Neural crest cell (in vitro differentiated cells): ENCODE measurements at regions not wholly inside any gene's neighbourhood (a gene's known extent, or its start where the extent isn't known, plus 50 kb on each side); places are given as distances from the start of the nearest gene placed in this dataset.

ENCODE experiments used
- DNase-seq: peaks from one replicate; pipeline ENCODE4 v3.0.0; 2021; ENCODE audit warnings: low read depth, mixed read lengths, low spot score
- H3K27ac Mint-ChIP-seq: one replicate; pipeline ENCODE4 v1.8.0; 2021; ENCODE audit warnings: mild to moderate bottlenecking, mixed read lengths; ENCODE audit not compliant: unreplicated experiment
- H3K27me3 Mint-ChIP-seq: 2 replicates; pipeline ENCODE4 v1.8.0; 2021; ENCODE audit warnings: low read depth, mild to moderate bottlenecking, mixed read lengths
- H3K36me3 Mint-ChIP-seq: 2 replicates; pipeline ENCODE4 v1.8.0; 2021; ENCODE audit warnings: low read depth, mild to moderate bottlenecking, mixed read lengths
- H3K4me1 Mint-ChIP-seq: 2 replicates; pipeline ENCODE4 v1.8.0; 2021; ENCODE audit warnings: mixed read lengths
- H3K4me3 Mint-ChIP-seq: one replicate; pipeline ENCODE4 v1.8.0; 2021; ENCODE audit warnings: mild to moderate bottlenecking, mixed read lengths
- H3K9me3 Mint-ChIP-seq: 2 replicates; pipeline ENCODE4 v1.8.0; 2021; ENCODE audit warnings: mixed read lengths
- TF ChIP-seq, protein P1 (sequence below): fragments of 200-600 bp; sonication (generic); conservative IDR thresholded peaks from 2 replicates; pipeline ENCODE4 v1.5.0; 2021; ENCODE audit warnings: antibody characterized with exemption, mild to moderate bottlenecking

DNA sequence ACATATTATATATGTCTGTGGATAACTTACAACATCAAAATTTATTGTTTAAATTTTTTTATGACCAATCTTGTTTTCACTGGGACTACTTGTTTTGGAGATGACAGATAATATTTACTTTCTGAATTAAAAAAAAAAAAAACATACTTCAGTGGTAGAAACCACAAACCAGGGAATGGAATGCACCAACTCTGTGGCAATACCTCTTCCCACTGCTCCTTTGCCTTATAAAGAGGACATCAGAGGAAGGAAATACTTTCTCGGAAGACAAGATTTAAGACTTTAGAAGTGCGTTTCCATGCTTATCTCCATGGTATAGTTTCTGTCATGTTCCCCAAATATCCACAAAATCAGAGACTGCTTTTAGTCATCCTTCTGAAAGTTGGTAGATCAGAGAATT, 1241.1 kb upstream of the EYS start:
- Mint-ChIP-seq H3K4me1 (no peaks in the 10 kb centered on the region), H3K27me3 (no peaks in the 10 kb centered on the region), H3K9me3 (peaks cover 4% of the 10 kb centered on the region), H3K27ac (no peak overlapping the region), H3K36me3 (no peaks in the 10 kb centered on the region), H3K4me3 (no peak overlapping the region)
- DNase-seq = no peak
- TF ChIP-seq, protein P1, sequence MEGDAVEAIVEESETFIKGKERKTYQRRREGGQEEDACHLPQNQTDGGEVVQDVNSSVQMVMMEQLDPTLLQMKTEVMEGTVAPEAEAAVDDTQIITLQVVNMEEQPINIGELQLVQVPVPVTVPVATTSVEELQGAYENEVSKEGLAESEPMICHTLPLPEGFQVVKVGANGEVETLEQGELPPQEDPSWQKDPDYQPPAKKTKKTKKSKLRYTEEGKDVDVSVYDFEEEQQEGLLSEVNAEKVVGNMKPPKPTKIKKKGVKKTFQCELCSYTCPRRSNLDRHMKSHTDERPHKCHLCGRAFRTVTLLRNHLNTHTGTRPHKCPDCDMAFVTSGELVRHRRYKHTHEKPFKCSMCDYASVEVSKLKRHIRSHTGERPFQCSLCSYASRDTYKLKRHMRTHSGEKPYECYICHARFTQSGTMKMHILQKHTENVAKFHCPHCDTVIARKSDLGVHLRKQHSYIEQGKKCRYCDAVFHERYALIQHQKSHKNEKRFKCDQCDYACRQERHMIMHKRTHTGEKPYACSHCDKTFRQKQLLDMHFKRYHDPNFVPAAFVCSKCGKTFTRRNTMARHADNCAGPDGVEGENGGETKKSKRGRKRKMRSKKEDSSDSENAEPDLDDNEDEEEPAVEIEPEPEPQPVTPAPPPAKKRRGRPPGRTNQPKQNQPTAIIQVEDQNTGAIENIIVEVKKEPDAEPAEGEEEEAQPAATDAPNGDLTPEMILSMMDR = no peak

GRCh38 chr6:66940003-66940402, 1233.0 kb upstream of the EYS start:
- TF ChIP-seq, protein P1 = no peak
- Mint-ChIP-seq H3K4me3 (no peak overlapping the region), H3K9me3 (peaks cover 15% of the 10 kb centered on the region), H3K27ac (no peak overlapping the region), H3K36me3 (no peaks in the 10 kb centered on the region), H3K27me3 (no peaks in the 10 kb centered on the region), H3K4me1 (no peaks in the 10 kb centered on the region)
- DNase-seq = no peak

GRCh38 chr6:66937180-66937579, 1230.2 kb upstream of the EYS start:
- no peak for DNase-seq
- H3K4me1 Mint-ChIP-seq = no peaks in the 10 kb centered on the region
- TF ChIP-seq, protein P1 = no peak
- H3K4me3 Mint-ChIP-seq = no peak overlapping the region
- H3K27ac Mint-ChIP-seq = no peak overlapping the region
- no peaks in the 10 kb centered on the region for H3K27me3 Mint-ChIP-seq
- no peaks in the 10 kb centered on the region for H3K36me3 Mint-ChIP-seq
- H3K9me3 Mint-ChIP-seq = peaks cover 8% of the 10 kb centered on the region

DNA sequence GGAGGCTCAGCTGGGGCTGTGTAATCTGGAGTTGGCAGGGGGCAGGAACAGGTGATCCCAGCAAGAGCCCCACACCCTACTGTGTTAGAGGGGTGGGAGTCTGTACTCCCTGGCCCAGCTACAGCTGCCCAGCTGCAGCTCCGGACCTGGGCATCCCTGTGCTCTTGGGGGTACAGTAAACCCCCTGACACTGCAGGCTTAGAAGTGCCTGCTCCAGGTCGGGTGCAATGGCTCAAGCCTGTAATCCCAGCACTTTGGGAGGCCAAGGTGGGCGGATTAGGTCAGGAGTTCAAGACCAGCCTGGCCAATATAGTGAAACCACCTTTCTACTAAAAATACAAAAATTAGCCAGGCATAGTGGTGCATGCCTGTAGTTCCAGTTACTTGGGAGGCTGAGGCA, 1228.6 kb upstream of the EYS start:
- DNase-seq = no peak
- no peak overlapping the region for H3K4me3 Mint-ChIP-seq
- TF ChIP-seq, protein P1 = no peak
- no peak overlapping the region for H3K27ac Mint-ChIP-seq
- no peaks in the 10 kb centered on the region for H3K4me1 Mint-ChIP-seq
- no peaks in the 10 kb centered on the region for H3K27me3 Mint-ChIP-seq
- peaks cover 8% of the 10 kb centered on the region for H3K9me3 Mint-ChIP-seq
- H3K36me3 Mint-ChIP-seq = no peaks in the 10 kb centered on the region

DNA sequence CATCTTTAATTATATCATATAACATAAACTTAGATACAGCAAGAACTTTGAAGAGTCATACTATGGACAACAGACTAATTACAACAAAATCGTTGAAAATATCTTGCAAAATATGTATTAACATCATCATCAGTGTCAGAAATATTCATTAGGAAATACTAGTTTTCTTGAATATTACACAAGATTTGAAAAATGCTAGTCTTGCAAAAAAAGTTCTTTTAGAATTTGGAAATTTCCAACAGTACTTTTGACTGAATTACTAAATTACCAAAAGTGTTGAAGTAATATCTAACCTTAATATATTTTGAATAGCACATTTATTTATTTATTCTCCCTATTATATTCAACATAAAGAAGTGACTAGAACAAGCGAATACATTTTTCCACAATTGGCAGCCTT, 1224.8 kb upstream of the EYS start:
- H3K27me3 Mint-ChIP-seq = no peaks in the 10 kb centered on the region
- H3K27ac Mint-ChIP-seq = no peak overlapping the region
- H3K36me3 Mint-ChIP-seq = peaks cover 11% of the 10 kb centered on the region
- no peak overlapping the region for H3K4me3 Mint-ChIP-seq
- TF ChIP-seq, protein P1 = no peak
- H3K4me1 Mint-ChIP-seq = no peaks in the 10 kb centered on the region
- H3K9me3 Mint-ChIP-seq = peaks cover 10% of the 10 kb centered on the region
- DNase-seq = no peak
